DMS 273 (cell line): ENCODE measurements at regions not wholly inside any gene's neighbourhood (a gene's known extent, or its start where the extent isn't known, plus 50 kb on each side); places are given as distances from the start of the nearest gene placed in this dataset.

Source experiments
- DNase-seq: peaks from one replicate; lab custom pipeline; 2025; ENCODE audit not compliant: unreplicated experiment; lab: John Stamatoyannopoulos, UW

DNA sequence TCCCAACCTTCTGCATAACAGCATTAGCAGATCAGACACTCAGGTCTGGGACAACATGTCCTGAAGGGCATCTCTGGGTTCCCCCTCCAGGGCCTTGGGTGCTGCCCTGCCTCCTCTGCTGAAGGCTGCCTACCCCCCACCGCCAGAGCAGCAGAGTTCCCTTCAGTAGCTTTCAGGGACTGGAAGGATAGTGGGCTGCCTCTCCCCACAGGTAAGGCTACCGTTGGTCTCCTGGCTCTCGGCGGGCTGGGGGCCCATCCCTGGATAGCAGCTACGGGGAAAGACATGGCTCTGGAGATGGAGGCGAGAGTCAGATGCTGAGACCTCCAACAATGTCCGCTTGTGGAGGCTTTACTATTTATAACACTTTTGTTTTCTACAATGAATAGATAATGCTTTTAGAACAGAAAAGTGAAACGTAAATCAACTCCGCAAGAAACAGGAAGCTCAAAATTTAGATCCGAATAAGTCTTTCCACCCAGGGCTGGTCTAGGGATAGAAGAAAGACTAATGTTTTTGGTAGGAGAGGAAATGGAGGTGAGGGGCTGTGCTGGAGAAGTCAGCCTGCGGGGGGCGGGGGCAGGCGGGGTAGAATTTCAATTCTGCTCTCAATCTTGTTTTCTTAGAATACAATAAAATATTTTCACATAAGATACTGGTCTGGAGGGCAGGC is 58.4 kb downstream of the ARL4C start:
- no peak for DNase-seq

DNA sequence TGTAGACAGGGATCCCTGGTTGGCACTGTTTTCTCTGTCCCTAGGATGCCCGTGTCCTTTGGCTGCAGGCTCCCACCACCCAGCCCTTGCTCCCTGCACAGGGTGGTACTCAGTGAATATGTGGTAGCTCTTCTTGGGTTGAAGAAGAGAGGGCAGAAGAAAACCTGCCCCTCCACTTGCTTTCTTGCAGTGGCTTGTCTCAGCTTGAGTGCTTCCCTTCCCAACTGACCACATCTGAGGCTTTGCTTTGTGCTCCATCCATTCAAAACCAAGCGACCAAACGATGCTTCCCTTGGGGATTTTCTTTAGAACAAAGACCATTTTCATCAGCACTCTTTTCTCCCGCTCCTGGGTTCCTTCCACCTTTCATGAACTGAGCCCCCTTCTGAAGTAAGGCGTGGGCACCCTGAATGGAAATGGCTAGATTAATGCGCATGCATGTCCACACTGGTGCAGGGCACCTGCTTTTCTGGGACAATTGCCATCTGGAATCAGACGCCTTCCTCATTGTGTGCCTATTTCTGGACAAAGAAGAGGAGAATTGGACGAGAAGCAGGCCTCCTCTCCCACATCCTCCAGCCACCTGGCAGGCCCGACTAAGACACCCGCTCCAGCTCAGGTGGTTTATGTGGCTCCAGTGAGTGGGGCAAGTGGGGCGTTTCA is 59.1 kb downstream of the ARL4C start:
- peak; percentile 19 for DNase-seq

DNA sequence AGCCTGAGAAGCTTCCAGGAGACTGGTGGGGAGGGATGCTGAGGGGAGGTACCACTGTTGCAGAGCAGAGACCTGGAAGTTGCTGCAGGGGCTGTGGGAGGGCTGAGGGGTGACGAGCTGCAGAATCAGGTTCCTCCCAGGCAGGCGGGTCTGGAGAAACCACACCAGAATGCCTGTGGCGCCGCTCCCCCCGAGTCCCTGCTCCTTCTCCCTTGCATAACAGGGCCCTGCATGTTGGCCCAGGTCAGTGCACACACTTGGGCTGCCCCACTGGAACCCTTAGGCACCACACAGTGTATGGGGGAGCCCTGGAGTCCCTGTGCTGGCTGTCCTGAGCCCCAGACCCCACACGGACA is 60.4 kb downstream of the ARL4C start:
- DNase-seq = no peak

DNA sequence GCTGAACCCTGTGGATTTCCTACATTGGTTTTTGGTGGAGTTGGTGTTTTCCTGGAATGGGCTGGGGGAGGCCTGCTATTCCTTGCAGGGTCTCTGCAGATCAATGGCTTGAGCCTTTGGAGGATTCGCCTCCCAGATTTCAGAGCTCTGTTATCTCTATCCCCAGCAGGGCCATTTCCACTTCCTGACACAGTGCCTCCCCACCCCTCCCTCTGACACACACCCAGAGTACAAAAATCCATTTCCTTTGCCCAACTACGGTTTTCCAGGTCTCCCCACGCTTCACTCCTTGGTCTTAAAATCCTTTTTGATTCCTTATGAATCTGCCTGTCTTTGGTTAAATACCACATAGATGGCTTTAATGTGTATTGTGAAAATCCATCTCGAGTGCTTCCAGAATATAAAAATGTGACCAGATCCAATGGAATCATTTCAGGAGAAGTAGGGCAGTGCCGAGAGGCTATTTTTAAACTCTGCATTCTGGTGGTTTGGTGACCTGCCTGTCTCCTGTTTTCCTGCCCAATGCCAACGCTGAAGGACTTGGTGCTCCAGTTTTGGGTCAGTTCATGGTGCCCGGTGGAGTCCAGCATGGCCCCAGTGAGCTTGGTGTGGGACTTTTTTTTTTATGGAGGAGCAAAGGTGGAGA is 60.9 kb downstream of the ARL4C start:
- DNase-seq = no peak

DNA sequence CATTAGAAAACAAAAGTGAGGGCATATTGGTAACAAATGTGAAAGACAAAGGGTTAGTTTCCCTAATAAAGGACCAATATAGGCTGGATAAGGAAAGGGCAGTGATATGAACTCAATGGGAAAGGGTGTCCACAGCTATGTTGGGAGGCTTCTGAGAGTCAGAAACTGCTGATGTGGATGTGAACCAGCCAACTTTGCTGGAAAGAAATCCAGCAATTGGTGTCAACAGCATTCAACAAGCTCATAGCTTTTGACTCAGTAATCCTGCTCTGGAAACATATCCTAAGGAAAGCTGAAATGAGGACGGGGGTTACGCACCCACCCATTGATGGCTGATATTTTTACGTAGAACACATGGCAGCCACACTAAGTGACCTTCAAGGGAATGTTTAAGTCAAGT is 63.7 kb downstream of the ARL4C start:
- no peak for DNase-seq

DNA sequence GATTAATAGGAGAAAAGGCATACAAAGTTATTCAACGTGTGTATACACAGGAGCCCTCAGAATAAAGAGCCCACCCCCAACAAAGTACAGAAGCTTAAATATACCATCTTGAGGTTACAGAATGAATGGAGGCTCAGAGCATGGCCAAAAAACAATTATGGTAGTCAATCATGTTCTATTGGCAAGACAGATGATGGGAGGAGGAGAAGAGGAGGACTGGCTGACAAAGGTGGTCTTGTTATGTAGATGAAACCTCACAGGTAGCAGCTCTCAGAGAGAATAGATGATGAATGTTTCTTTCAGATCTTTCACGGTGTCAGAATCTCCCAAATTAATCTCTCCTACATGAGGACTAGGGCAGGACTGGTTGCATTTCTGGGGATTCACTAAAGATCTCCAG is 66.0 kb downstream of the ARL4C start:
- DNase-seq = no peak

DNA sequence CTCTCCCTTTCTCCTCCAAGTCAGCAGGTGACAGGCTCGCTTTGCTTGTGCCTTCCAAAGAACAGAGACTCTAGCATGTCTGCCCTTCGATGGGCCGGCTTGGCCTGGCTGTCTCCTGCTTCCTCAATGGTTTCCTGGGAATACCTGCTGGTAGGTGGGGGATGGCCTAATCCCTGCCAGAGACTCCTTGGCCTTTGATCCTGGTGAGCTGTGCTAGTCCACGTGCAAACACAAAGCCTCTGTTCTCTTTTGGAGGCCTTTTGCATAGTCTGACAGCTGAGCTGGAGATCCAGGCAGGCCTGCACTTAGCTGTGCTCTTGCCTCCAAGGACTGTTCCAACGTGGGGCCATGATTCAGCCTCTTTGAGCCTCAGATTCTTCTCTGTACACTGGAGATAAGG is 67.6 kb downstream of the ARL4C start:
- DNase-seq = no peak

DNA sequence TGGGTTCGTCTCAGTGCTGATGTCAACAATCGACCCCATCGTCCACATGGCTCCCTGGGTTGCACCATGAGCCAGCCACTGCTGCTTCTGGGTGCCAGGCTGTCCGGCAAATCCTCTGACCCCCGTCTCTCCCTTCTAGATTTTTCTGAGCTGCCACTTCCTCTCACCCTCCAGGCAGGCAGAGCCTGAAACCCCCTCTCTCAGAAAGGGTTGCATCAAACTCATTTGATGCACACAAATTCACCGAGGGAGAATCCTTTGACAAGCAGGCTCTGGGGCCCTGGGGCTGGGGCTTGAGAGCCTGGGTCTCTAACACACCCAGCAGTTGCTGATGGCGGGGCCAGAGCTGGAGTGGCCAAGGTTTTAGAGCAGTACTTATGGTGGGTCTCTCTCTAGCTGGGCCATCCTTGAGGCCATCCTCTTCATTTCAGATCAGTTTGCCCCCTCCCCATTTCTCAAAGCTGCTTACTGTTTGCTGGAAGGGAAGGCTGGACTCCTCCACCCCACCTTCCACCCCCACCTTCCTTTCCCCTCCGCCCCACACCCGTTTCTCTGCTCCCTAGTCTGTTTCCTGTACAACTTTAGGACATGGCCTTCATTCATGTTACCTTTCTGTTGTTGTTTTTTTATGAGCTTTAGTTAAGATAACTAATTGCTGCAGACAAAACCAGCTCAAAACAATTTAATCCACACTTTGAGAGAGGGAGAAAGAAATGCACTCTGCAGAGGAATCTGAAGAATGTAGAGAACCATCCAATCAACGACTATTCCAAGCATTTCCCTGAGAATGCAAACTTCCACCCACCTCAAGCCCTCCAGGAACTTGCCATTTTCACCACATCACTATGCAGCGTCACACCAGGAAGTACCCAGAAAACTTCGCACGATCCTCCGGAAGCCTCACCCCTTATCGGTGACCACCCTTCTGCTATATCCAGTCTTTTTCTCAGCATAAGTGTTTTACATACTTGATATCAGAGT is 69.5 kb downstream of the ARL4C start:
- no peak for DNase-seq

DNA sequence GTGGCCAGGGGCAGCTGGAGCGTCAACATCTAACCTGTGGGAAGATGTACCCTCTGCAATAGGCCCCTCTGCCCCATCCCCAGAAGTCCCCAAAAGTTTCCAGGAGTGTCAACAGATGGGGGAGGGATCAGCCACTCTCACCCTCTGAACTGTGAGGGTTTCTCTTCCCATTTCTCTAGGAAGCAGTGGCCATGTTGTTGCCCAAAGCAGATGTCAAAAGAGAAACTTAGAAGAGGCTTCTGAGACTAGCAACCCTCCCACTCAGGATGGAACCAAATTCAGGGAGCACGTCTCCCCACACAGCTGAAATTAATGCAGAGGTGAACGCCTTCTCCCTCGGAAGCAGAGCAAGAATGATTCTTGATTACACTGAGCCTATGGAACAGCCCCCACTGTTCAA is 70.3 kb downstream of the ARL4C start:
- no peak for DNase-seq

DNA sequence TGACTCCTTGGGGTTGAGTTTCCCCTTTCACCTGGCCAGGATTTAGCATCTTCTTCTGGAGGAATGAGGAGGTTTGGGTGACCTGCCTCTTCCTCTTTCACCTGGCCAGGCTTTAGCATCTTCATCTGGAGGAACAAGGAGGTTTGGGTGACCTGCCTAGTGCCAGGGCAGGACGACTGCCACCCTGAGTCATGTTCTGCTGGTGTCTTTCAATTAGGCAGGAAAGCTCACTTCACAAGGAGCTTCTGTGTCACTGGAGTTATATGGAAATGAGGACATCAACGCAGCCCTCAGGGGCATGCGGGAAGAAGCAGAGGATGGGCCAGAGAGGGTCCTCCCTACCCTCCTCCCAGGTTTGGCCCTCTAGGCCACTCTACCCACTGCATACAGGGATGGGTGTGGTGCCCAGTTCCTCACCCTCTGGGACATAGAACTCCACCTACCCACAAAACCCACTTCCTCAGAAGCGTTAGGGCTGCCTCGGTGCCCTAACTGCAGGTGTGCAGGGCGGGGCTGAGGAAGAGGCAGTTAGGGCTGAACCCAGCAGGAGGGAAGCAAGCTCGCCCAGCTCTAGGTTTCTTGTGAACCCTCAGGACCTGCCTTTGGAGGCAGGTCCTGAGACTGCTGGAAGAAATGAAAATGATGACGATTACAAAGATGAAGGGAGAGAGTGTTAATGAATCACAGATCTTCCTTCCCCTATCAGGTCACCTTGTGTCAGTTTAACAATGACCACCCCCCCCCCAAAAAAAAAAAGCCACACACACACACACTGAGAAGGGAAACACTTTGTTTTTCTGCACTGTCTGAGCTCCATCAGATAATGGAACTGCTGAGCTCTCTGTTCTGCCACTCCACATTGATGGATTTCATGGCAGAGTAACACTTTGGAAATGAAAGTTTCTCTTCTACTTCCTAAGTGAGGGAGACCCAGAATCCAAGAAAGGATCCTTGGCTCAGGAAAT is 71.0 kb downstream of the ARL4C start:
- no peak for DNase-seq

DNA sequence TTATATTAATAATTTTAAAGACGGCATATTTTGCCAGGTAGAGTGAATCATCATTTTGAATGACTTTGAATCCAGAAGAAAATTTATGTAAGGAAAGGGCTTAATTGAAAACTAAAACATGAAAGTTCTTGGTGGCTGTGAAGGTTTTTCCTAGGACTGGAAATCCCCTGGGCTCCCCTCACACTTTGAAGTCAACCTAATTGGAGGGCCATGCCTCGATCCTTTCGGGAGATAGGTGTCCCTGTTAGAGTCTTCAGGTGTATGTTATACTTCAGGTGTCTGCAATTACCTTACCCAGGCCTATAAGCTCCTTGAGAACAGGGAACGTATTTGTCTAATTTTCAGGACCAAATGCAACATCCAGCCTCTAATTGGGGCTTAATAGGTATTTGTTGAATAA is 73.0 kb downstream of the ARL4C start:
- no peak for DNase-seq

DNA sequence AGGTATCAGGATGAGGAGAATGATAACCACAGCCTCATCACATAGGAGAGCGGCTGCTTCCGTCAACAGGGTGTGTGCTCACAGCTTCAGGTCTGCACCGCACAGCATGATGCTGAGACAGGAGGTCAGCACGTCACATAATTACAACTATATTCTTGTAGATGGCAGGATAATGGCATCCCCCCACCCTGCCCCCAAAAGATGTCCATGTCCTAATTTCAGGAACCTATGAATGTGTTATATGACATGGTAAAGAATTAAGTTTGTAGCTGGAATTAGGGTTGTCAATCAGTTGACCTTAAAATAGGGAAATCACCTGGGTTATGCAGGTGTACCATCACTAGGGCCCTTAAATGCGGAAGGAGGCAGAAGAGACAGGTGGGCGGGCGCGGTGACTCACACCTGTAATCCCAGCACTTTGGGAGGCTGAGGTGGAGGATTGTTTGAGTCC is 73.9 kb downstream of the ARL4C start:
- no peak for DNase-seq

DNA sequence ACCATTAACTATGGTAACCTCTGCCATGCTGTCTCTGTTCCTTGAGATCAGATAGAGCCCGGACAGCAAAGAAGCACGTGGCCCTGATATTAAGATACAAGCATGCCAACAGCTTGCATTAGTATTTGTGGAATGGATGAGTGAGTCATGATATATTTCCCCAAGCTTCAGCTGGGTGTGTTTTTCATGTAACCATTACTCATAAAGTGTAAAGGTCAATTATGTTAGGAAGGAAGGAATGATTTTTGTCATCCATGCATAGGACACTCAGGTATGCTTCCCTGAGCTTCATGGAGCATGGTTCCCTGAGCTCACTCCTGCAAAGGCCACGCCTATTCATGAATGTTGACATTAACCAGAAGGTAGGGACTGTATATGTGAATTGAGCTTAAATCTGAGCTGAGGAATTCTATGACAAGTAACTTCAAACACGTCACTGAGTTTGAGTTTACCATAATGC is 74.6 kb downstream of the ARL4C start:
- no peak for DNase-seq

DNA sequence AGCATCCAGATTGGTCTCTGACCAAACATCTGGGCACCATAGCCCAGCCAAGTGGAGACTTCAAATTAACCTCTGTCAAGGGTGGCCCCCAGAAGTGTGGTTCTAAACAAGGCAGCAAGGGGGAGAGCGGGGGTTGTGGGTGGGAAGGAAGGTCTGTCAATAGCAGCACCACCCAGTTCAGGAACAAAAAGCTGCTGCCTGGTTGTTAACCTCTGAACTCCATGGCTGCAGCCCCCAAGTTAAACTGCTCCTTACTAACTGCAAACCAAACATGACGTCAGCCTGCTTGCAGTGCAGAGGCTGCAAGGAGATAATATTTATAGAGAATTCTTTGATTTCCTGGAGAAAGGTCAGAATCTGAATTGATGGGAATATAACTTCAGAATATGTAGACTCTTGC is 76.5 kb downstream of the ARL4C start:
- no peak for DNase-seq

DNA sequence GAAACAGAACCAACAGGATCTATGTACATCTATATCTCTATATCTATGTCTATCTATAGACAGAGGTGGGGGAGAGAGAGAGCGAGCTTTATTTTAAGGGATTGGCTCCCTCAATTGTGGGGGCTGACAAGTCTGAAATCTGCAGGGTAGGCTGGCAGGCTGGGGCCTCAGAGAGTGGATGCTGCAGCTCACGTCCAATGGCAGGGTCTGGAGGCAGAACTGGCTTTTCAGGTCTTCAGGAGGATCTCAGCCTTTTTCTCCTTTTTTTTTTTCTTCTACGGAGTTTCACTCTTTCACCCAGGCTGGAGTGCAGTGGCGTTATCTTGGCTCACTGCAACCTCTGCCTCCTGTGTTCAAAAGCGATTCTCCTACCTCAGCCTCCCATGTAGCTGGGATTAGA is 77.2 kb downstream of the ARL4C start:
- DNase-seq = no peak

DNA sequence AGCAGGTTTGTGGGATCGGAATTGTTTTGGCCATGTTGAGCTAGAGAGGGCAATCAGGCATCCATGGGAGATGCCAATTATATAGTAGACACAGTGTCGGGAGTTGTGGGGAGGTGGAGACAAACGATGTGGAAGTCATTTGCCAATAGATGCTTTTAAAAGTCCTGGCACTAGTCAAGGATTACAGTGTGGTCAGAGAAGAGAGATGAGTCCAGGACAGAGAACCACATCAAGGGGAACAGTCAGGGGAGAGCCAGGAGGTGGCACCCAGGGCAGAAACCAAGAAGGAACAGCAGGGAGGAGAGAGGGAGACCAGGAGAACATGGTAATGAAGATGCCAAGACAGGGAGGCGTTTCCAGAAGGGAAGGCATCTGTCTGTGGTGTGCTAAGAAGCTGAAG is 81.2 kb downstream of the ARL4C start:
- DNase-seq = no peak

DNA sequence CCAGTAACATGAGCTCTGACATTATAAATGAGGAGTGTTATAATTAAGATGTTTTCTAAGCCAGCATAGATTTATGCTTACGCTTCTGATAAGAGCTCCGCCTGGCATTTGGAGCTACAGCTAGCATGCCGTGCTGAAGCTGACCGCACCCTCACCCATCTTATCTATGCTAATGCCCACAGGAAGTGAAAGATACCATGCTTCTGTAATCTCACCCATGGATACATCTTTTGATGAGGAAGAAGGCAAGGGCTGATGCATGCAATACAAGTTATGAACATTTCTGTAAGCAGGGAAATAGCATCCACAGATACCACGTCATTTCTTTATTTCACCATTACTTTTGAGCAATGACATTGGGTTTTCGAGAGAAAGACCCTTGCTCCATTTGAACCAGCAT is 82.3 kb downstream of the ARL4C start:
- no peak for DNase-seq

DNA sequence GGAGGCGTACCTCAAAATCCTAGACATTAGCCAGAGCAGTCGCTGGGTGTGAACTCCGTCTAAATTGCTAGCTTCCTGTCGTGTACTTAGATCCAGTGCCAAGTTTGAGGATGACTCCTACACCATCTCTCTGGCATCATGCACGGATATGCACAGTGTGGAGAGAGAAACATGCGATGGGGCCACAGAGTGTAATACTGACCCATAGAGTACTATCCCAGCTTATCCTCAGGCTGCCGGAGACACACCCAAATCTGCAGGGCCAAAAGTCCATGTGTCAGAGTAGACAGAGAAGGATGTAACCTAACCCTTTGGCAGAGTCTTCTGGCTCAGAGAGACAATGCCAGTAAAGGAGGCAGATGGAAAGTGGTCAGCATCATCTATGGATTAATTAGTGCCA is 84.2 kb downstream of the ARL4C start:
- DNase-seq = no peak

DNA sequence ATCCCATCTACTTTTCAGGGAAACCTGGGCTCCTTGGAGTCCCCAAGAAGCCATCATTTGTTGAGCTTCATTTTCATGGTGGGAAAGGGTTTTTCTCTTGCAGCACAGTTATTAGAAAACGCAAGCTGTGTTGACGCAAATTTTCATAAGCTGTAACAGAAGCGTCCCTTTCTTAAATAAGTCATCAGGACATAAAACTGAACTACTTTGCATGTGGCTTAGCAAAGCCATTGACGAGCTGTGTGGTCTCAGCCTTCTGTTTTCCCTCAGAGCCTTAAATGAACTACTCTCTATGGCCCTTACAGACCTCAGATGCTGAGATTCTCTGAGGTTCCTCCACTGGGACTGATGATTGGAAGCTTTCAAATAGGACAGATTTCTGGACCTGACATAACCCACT is 85.1 kb downstream of the ARL4C start:
- DNase-seq = no peak

DNA sequence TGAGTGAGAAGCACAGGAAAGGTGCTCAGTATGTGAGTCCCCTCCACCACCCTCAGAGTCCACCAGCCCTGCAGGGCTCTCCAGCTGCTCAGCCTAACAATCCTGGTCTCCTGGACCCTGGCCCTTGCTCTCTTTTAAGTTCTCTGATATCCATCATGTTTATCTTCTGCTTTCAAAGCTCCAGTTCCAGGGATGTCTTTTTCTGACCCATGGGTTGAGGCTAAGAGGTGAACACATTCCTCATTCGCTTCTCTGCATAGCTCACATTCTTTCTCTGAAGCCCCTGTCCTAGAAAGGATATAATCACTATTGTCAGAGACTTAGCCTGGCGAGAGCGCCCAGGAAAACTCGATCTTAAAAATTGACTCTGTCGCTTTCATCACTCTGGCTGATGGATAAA is 86.4 kb downstream of the ARL4C start:
- DNase-seq = no peak
